ENCODE measurements at regions not wholly inside any gene's neighbourhood (a gene's known extent, or its start where the extent isn't known, plus 50 kb on each side); places are given as distances from the start of the nearest gene placed in this dataset.
A peak's percentile ranks its signal among the peaks of the same experiment; 100 is the strongest.

GRCh38 chr3:110528305-110529121, 543.1 kb upstream of the NECTIN3 start:
- no peak for DNase-seq (ENCODE audit: low read depth)
- no peak for TF ChIP-seq CTCF (IDR thresholded peaks at IDR 0.05; ENCODE audit: insufficient read depth, low read depth, low read length)
- no peak overlapping the region for H3K4me3 ChIP-seq (ENCODE audit: low read depth, low read length)

GRCh38 chr3:110530902-110531301, 540.7 kb upstream of the NECTIN3 start:
- peak; percentile 17 for DNase-seq (ENCODE audit: low read depth)
- H3K4me3 ChIP-seq (ENCODE audit: low read depth, low read length), result no peak overlapping the region
- TF ChIP-seq CTCF (IDR thresholded peaks at IDR 0.05; ENCODE audit: insufficient read depth, low read depth, low read length), result no peak

- no peak overlapping the region for H3K4me3 ChIP-seq (ENCODE audit: low read depth, low read length)
- TF ChIP-seq CTCF (IDR thresholded peaks at IDR 0.05; ENCODE audit: insufficient read depth, low read depth, low read length), result no peak
- DNase-seq (ENCODE audit: low read depth), result peak; percentile 40
These were observed 538.5 kb upstream of the NECTIN3 start for GRCh38 chr3:110533089-110533488.

- no peak overlapping the region for H3K4me3 ChIP-seq (ENCODE audit: low read depth, low read length)
These were observed 529.0 kb upstream of the NECTIN3 start for GRCh38 chr3:110542552-110543150.

GRCh38 chr3:110544730-110545129, 526.9 kb upstream of the NECTIN3 start:
- TF ChIP-seq CTCF (IDR thresholded peaks at IDR 0.05; ENCODE audit: insufficient read depth, low read depth, low read length), result no peak
- H3K4me3 ChIP-seq (ENCODE audit: low read depth, low read length), result no peak overlapping the region
- no peak for DNase-seq (ENCODE audit: low read depth)

More at GRCh38 chr3:110542552-110543150, 529.0 kb upstream of the NECTIN3 start:
- DNase-seq (ENCODE audit: low read depth), result peak; percentile 69
- no peak for TF ChIP-seq CTCF (IDR thresholded peaks at IDR 0.05; ENCODE audit: insufficient read depth, low read depth, low read length)

GRCh38 chr3:110550511-110550910, 521.1 kb upstream of the NECTIN3 start:
- no peak overlapping the region for H3K4me3 ChIP-seq (ENCODE audit: low read depth, low read length)
- TF ChIP-seq CTCF (IDR thresholded peaks at IDR 0.05; ENCODE audit: insufficient read depth, low read depth, low read length), result no peak
- DNase-seq (ENCODE audit: low read depth), result no peak
